NOMO-1 treated with dmso at 0.1 percent for 144 hours (cell line): ENCODE measurements at regions not wholly inside any gene's neighbourhood (a gene's known extent, or its start where the extent isn't known, plus 50 kb on each side); places are given as distances from the start of the nearest gene placed in this dataset.
"Not testable (repeated sequence)": the region's sequence is repeated elsewhere in the genome, so short reads cannot be mapped to it uniquely, and the experiment has no call there.

Experiments
- DNase-seq: peaks from one replicate; lab custom pipeline; 2025; ENCODE audit not compliant: unreplicated experiment; lab: John Stamatoyannopoulos, UW

GRCh38 chr14:43591776-43592175 is 915.3 kb downstream of the FSCB start:
- peak; percentile 77 for DNase-seq

- no peak for DNase-seq
Observed at GRCh38 chr14:43587183-43587582, 919.9 kb downstream of the FSCB start.

DNA sequence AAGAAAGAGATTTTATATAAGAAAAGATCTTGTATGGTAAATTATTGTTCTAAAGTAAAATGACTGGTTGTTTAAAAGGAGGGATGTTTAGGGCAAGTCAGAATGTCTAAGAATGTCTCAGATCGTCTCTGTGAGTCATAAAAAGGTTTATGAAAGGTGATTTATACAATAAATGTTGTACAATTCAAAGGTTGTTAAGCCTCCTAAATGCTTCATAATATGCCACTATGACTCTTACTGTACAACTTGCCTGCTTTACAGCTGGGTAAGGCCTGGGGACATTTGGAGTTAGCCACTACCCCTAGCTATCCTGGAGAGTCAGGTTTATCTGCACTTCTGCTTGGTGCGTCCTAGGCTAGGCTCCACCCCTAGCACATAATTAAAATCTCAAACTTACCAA is 927.4 kb downstream of the FSCB start:
- no peak for DNase-seq

DNA sequence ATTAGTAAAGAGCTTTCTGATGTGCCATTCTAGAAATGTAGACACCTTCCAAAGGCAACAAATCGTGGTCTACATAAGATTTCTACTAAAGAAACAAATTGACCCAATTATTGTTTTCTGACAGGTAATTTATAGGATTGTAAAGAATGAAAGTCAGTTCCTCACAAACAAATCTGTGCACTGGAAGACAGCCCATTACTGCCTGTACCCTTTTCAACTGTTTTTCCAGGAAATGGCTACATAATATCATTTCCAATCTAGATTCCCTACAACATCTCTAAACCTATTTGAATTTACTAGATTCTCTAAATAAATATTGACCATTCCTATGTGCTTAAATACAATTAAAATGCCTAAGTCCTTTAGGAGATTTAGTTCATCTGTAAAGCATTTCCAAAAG is 939.1 kb downstream of the FSCB start:
- no peak for DNase-seq

DNA sequence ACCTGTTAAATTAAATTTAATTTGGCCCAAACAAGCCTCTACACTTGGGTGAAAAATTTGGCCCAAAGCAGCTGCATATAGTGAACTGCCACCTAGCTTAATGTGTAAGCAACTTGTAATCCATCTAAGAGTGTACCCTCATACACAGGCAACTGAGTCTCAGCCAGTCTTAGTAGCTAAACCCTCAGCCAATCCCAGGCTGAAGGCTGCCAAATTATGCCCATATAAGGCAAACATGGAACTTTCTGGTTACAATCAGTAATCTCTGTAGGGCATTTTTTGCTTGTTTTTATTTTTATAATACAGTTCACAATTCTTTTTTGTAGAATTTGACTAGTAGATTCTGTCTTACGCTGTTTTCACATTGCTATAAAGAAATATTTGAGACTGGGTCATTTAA is 958.7 kb downstream of the FSCB start:
- DNase-seq: no peak

DNA sequence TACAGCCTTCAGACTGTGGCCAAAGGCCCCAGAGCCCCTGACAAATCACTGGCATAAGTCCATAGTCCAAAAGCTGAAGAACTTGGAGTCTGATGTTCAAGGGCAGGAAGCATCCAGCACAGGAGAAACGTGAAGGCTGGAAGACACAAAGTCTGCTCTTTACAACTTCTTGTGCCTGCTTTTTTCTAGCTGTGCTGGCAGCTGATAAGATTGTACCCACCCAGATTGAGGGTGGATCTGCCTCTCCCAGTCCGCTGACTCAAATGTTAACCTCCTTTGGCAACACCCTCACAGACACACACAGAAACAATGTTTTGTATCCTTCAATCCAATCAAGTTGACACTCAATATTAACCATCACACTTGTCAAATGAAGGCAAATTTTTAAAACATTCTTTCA is 959.5 kb downstream of the FSCB start:
- DNase-seq: not testable (repeated sequence)

- no peak for DNase-seq
Observed at GRCh38 chr14:43541356-43541755, 965.7 kb downstream of the FSCB start.

DNA sequence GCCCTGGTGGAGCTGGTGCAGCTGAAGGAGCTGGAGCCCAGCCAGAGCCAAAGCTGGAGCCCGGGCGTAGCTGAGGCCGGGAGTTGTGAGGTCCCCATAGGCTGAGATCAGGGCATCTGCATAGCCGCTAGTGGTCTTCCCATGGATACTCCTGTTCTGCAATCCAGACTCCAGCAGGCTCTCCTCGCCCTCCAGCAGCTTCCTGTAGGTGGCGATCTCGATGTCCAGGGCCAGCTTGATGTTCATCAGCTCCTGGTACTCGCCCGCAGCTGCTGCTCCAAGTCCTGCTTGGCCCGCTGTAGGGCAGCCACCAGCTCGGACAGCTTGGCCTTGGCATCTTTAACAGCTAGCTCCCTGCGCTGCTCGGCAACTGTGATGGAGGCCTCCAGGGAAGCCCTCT is 966.1 kb downstream of the FSCB start:
- no peak for DNase-seq

- DNase-seq: no peak
Observed at GRCh38 chr14:43539210-43539609, 967.9 kb downstream of the FSCB start.

GRCh38 chr14:43535231-43535838 is 971.7 kb downstream of the FSCB start:
- DNase-seq: no peak

DNA sequence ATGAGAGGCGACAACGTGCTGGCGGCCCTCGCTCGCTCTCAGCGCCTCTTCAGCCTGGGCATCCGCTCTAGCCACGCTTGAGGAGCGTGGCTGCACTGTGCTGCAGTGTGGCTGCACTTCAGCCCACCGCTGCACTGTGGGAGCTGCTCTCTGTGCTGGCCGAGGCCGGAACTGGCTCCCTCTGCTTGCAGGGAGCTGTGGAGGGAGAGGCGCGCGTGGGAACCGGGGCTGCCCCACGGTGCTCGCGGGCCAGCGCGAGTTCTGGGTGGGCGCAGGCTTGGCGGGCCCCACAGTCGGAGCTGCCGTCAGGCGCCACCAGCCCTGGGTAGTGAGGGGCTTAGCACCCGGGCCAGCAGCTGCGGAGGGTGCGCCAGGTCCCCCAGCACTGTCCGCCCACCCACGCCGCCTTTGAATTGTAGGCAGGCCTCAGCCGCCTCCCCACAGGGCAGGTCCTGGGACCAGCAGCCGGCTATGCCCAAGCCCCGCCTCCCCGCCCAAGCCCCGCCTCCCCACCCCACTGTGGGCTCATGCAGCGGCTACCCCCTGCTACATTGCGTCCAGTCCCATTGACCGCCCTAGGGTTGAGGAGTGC is 974.2 kb downstream of the FSCB start:
- DNase-seq: no peak

GRCh38 chr14:43528321-43528720 is 978.8 kb downstream of the FSCB start:
- DNase-seq: no peak

DNA sequence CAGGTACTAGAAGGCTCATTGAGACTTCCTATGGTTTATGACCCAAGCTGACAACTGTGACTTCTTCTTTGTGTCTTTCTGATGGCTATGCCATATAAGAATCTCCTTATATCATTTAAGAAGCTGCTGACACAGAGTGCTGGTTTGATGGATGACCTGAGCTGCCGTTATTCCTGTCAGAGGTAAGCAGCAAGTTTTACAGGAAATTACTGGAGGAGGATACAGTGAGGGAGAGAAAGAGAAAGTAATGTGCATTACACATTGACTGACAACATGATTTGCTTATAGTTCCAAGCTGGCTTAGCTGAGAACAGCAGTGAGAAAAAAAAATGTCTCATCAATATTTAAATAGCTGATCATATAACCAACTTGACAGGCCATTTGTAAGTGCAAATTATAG is 981.4 kb downstream of the FSCB start:
- DNase-seq: no peak

GRCh38 chr14:43522901-43523300 is 984.2 kb downstream of the FSCB start:
- DNase-seq: no peak

- DNase-seq: no peak
Observed at GRCh38 chr14:43522191-43522590, 984.9 kb downstream of the FSCB start.

GRCh38 chr14:43503508-43503907 is 1003.6 kb downstream of the FSCB start:
- no peak for DNase-seq

DNA sequence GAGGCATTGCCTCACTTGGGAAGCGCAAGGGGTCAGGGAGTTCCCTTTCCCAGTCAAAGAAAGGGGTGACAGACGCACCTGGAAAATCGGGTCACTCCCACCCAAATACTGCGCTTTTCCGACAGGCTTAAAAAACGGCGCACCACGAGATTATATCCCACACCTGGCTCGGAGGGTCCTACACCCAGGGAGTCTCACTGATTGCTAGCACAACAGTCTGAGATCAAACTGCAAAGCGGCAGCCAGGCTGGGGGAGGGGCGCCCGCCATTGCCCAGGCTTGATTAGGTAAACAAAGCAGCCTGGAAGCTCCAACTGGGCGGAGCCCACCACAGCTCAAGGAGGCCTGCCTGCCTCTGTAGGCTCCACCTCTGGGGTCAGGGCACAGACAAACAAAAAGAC is 1014.7 kb downstream of the FSCB start:
- not testable (repeated sequence) for DNase-seq

GRCh38 chr14:43483415-43483814 is 1023.7 kb downstream of the FSCB start:
- no peak for DNase-seq

- DNase-seq: no peak
Observed at GRCh38 chr14:43481864-43482263, 1025.2 kb downstream of the FSCB start.

GRCh38 chr14:43480976-43481375 is 1026.1 kb downstream of the FSCB start:
- no peak for DNase-seq

DNA sequence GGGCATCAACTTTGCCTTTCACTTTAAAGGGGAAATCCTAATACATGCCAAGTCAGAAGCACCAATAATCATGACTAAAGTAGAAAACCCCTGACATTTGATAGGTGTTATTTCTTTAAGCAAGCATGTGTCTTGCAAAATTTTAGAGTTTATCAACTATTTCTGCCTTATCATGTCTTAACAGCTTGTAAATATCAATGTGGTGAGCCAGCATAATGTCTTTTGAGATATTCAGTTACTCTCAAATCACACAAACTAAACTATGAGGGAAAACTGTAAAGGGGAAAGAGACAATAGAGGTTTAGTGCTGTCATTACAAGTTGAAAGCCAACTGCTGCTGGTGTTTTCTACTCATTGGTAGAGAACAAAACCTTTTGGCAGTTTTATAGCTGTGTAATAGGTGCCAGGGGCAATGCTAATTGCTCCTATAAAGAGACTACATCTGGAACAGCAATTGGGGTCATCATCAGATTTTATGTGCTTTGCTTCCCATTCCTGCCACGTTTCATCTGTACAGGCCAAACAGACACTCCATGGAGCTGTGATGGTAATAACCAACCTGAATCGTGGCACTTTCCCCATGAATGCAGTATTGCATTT is 1027.4 kb downstream of the FSCB start:
- DNase-seq: no peak

- DNase-seq: no peak
Observed at GRCh38 chr14:43476822-43477221, 1030.3 kb downstream of the FSCB start.

DNA sequence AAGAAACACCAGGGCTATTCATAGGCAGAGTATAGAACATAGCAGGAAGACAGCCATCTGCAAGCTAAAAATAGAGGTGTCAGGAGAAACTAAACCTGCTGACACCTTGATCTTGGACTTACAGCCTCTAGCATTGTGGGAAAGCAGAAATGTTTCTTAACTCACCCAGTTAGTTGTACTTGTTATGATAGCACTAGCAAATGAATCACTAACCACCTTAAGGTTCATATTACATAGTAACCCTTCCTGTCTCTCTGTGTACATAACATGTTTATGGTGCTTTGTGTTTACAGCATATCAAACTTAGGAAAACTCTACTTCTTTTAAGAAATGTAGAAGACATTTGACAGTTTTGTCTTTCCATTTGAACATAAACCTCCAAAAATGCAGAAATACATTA is 1031.3 kb downstream of the FSCB start:
- DNase-seq: no peak
